ENCODE measurements at regions not wholly inside any gene's neighbourhood (a gene's known extent, or its start where the extent isn't known, plus 50 kb on each side); places are given as distances from the start of the nearest gene placed in this dataset.

DNA sequence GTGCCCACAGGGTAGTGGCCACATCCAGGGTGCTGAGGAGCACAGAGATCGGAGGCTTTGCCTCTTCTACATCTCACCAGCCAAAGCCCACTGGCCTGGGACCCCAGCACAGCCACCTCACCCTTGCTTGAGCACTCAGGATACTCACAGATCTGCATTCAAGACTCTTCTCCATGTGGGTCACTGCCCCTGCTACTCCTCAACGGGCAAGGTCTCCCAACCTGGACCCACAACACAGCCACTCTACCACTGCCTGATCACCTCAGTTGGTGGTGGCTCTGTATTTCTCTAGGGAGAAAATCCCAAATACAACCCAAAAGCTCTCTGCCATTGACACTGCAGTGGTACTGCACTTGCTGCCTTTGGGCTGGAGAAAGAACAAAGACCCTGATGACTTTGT is 190.3 kb upstream of the KLHL4 start:
- Histone ChIP-seq H3K36me3 (ENCODE audit: low read depth) (no peaks in the 10 kb centered on the region), H3K9me3 (no peaks in the 10 kb centered on the region), H3K4me1 (ENCODE audit: low read depth) (no peaks in the 10 kb centered on the region), H3K4me3 (no peak overlapping the region)
- DNase-seq (no peak), ATAC-seq (no peak)
- intact Hi-C loops (cut with DNase I, micrococcal nuclease): no loop called here
- TF ChIP-seq, protein P1, sequence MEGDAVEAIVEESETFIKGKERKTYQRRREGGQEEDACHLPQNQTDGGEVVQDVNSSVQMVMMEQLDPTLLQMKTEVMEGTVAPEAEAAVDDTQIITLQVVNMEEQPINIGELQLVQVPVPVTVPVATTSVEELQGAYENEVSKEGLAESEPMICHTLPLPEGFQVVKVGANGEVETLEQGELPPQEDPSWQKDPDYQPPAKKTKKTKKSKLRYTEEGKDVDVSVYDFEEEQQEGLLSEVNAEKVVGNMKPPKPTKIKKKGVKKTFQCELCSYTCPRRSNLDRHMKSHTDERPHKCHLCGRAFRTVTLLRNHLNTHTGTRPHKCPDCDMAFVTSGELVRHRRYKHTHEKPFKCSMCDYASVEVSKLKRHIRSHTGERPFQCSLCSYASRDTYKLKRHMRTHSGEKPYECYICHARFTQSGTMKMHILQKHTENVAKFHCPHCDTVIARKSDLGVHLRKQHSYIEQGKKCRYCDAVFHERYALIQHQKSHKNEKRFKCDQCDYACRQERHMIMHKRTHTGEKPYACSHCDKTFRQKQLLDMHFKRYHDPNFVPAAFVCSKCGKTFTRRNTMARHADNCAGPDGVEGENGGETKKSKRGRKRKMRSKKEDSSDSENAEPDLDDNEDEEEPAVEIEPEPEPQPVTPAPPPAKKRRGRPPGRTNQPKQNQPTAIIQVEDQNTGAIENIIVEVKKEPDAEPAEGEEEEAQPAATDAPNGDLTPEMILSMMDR (IDR thresholded peaks at IDR 0.05): no peak

DNA sequence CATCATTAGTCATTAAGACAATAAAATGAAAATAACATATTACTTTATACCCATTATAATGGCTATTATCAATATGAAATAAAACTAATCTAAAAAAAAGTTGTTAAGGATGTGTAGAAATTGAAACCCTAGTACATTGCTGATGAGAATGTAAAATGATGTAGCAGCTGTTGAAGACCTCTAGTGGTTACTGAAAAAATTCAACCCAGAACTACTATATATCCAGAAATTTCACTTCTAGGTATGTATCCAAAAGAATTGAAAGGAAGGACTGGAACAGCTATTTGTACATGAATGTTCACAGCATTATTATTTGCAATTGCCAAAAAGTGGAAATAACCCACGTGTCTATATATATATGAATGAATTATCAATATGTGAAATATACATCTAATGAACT is 180.3 kb upstream of the KLHL4 start:
- intact Hi-C loops (cut with DNase I, micrococcal nuclease): no loop called here
- Histone ChIP-seq H3K4me3 (no peak overlapping the region), H3K4me1 (ENCODE audit: low read depth) (no peaks in the 10 kb centered on the region), H3K9me3 (no peaks in the 10 kb centered on the region), H3K36me3 (ENCODE audit: low read depth) (no peaks in the 10 kb centered on the region)
- ATAC-seq: no peak
- TF ChIP-seq, protein P1 (IDR thresholded peaks at IDR 0.05): no peak
- DNase-seq: no peak

DNA sequence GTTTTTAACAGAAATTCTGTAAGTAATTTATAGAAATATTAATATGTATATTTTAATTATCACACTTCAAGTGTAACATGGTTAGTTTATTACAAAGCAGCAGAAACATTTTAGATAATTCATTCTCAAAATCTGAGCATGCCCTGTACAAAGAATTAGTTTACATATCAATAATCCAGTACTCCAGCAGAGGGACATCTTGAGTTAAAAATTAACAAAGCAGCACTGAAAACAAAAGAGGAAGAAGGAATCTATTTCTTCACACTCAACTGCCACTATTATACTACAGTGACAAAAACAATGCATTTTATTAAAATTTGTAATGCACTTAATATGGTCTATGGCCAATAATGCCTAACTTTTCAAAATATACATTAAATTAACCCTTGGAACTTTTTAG is 179.1 kb upstream of the KLHL4 start:
- Histone ChIP-seq H3K36me3 (ENCODE audit: low read depth) (no peaks in the 10 kb centered on the region), H3K4me3 (no peak overlapping the region), H3K9me3 (no peaks in the 10 kb centered on the region), H3K4me1 (ENCODE audit: low read depth) (no peaks in the 10 kb centered on the region)
- intact Hi-C loops (cut with DNase I, micrococcal nuclease): no loop called here
- TF ChIP-seq, protein P1 (IDR thresholded peaks at IDR 0.05): no peak
- DNase-seq (no peak), ATAC-seq (no peak)

DNA sequence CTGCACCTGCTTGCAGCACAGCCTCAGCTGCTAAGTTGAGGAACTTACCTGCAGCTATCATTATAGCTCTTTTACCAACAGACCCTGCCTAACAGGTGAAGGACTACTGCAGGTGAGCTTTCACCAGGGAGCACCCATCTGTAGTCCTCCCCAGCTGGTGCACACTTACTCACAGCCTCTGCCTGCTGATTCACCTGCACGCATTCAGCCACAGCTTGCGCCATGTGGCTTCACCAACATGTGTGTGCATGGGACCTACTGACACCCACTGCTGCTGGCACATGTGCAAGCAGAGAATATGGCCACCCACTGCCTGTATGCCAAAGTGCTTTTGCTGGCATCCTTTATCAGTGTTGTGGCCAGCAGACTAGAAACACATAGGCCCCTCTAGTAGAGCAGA is 146.7 kb upstream of the KLHL4 start:
- no peak overlapping the region for H3K4me3 ChIP-seq
- intact Hi-C loops (cut with DNase I, micrococcal nuclease): no loop called here
- TF ChIP-seq, protein P1 (IDR thresholded peaks at IDR 0.05): no peak
- no peaks in the 10 kb centered on the region for H3K4me1 ChIP-seq (ENCODE audit: low read depth)
- DNase-seq (no peak), ATAC-seq (no peak)
- H3K9me3 ChIP-seq: no peaks in the 10 kb centered on the region
- H3K36me3 ChIP-seq (ENCODE audit: low read depth): no peaks in the 10 kb centered on the region

DNA sequence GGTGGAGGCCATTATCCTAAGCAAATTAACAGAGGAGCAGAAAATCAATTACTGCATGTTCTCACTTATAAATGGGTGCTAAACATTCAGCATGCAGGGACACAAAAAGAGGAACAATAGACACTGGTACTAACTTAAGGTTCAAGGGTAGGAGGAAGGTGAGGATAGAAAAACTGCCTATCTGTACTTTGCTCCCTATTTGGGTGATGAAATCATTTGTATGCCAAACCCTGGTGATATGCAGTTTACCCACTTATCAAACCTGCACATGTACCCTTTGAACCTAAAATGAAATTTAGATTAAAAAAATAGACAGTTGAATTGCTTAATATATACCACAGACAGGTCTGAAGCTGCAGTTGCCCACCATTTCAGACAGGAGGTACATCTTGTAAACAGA is 143.3 kb upstream of the KLHL4 start:
- no peaks in the 10 kb centered on the region for H3K4me1 ChIP-seq (ENCODE audit: low read depth)
- ATAC-seq (no peak), DNase-seq (no peak)
- no peaks in the 10 kb centered on the region for H3K36me3 ChIP-seq (ENCODE audit: low read depth)
- H3K9me3 ChIP-seq: no peaks in the 10 kb centered on the region
- no peak overlapping the region for H3K4me3 ChIP-seq
- TF ChIP-seq, protein P1 (IDR thresholded peaks at IDR 0.05): no peak
- intact Hi-C loops (cut with DNase I, micrococcal nuclease): no loop called here

DNA sequence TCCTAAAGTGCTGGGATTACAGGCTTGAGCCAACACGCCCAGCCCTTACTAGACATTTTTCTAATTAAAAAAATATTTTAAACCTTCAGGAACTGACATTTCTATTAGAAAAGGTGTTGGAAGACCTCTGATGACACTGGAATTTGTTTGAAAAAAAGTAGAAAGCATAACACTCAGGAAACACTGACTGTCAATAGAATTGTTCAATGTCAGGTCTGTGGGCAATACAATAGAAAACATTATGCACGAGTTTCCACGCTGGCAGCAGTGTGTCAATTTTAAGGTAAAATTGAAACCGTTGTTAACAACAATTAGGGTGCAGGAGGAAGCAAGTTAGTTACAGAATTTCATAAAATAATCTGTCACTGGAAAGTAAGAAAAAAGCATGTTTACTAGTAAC is 140.7 kb upstream of the KLHL4 start:
- intact Hi-C loops (cut with DNase I, micrococcal nuclease): no loop called here
- H3K4me3 ChIP-seq: no peak overlapping the region
- no peaks in the 10 kb centered on the region for H3K9me3 ChIP-seq
- ATAC-seq: no peak
- no peak for DNase-seq
- H3K4me1 ChIP-seq (ENCODE audit: low read depth): no peaks in the 10 kb centered on the region
- TF ChIP-seq, protein P1 (IDR thresholded peaks at IDR 0.05): no peak
- H3K36me3 ChIP-seq (ENCODE audit: low read depth): no peaks in the 10 kb centered on the region

Data from mucosa of descending colon (tissue), 3 donors.